Thyroid gland (tissue), 4 donors: ENCODE measurements at regions not wholly inside any gene's neighbourhood (a gene's known extent, or its start where the extent isn't known, plus 50 kb on each side); places are given as distances from the start of the nearest gene placed in this dataset.

Source experiments
- POLR2A ChIP-seq, 2 donors: fragments of 450-650 bp; IDR thresholded peaks; one replicate each; pipeline ENCODE4 v1.6.1; 2017; ENCODE audit warnings: antibody characterized with exemption in 2 of 2, mild to moderate bottlenecking in 2 of 2, moderate library complexity in 1 of 2
- TF ChIP-seq, protein P1 (sequence below), 6 experiments: fragments of 200-600 bp in 3 of 6; fragments of 450-650 bp in 3 of 6; sonication (generic) in 3 of 6; IDR thresholded peaks; one replicate each; pipeline ENCODE4 v1.5.1; 2016 to 2019; ENCODE audit warnings: antibody characterized with exemption in 6 of 6, mild to moderate bottlenecking in 2 of 6, inconsistent platforms in 1 of 6, moderate library complexity in 1 of 6

DNA sequence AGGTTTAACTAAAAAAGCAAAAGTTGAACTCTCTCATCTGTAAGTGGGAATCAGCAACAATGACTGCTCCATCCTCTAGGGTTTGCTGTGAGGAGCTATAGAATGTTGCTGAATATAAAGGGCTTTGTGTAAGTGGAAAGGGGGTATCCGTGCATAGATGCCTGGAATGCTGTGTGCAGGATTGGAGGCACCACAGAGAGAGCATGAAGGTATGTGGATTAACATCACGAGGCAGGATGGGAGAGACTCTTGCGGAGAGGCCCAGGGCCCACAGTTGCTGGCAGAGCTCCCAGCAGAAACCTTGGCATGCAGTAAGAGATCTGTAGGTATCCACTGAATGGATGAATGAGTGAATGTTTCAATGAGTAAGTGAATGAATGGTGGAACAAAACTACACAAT lies 298.7 kb upstream of the DDI1 start:
- TF ChIP-seq, protein P1, sequence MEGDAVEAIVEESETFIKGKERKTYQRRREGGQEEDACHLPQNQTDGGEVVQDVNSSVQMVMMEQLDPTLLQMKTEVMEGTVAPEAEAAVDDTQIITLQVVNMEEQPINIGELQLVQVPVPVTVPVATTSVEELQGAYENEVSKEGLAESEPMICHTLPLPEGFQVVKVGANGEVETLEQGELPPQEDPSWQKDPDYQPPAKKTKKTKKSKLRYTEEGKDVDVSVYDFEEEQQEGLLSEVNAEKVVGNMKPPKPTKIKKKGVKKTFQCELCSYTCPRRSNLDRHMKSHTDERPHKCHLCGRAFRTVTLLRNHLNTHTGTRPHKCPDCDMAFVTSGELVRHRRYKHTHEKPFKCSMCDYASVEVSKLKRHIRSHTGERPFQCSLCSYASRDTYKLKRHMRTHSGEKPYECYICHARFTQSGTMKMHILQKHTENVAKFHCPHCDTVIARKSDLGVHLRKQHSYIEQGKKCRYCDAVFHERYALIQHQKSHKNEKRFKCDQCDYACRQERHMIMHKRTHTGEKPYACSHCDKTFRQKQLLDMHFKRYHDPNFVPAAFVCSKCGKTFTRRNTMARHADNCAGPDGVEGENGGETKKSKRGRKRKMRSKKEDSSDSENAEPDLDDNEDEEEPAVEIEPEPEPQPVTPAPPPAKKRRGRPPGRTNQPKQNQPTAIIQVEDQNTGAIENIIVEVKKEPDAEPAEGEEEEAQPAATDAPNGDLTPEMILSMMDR (IDR thresholded peaks at IDR 0.05), result no peak
- no peak for TF ChIP-seq POLR2A (IDR thresholded peaks at IDR 0.05)
